ENCODE measurements at regions not wholly inside any gene's neighbourhood (a gene's known extent, or its start where the extent isn't known, plus 50 kb on each side); places are given as distances from the start of the nearest gene placed in this dataset.

GRCh38 chr22:45061332-45061731 lies 51.5 kb upstream of the PHF21B start:
- no peak for TF ChIP-seq GATA1 (IDR thresholded peaks at IDR 0.05; ENCODE audit: low read depth, low read length)
- no peak for DNase-seq

GRCh38 chr22:45064313-45065278 lies 54.8 kb upstream of the PHF21B start:
- DNase-seq, result no peak
- TF ChIP-seq GATA1 (IDR thresholded peaks at IDR 0.05; ENCODE audit: low read depth, low read length) (no peak), POLR2A (IDR thresholded peaks at IDR 0.05; ENCODE audit: low read length) (no peak)

GRCh38 chr22:45065726-45066125 lies 55.9 kb upstream of the PHF21B start:
- no peak for DNase-seq
- TF ChIP-seq GATA1 (IDR thresholded peaks at IDR 0.05; ENCODE audit: low read depth, low read length), result no peak
- TF ChIP-seq POLR2A (IDR thresholded peaks at IDR 0.05; ENCODE audit: low read length), result no peak

GRCh38 chr22:45067731-45068130 lies 57.9 kb upstream of the PHF21B start:
- no peak for DNase-seq
- TF ChIP-seq POLR2A (IDR thresholded peaks at IDR 0.05; ENCODE audit: low read length), result no peak
- no peak for TF ChIP-seq GATA1 (IDR thresholded peaks at IDR 0.05; ENCODE audit: low read depth, low read length)

- TF ChIP-seq GATA1 (IDR thresholded peaks at IDR 0.05; ENCODE audit: low read depth, low read length), result no peak
- TF ChIP-seq POLR2A (IDR thresholded peaks at IDR 0.05; ENCODE audit: low read length), result no peak
- no peak for DNase-seq
Measured at GRCh38 chr22:45069925-45070324, 60.1 kb upstream of the PHF21B start.

GRCh38 chr22:45071618-45072017 lies 61.8 kb upstream of the PHF21B start:
- no peak for DNase-seq
- TF ChIP-seq GATA1 (IDR thresholded peaks at IDR 0.05; ENCODE audit: low read depth, low read length) (no peak), POLR2A (IDR thresholded peaks at IDR 0.05; ENCODE audit: low read length) (no peak)

GRCh38 chr22:45072322-45072903 lies 62.6 kb upstream of the PHF21B start:
- DNase-seq, result peak in 1 of 2 experiments; percentile 24
- TF ChIP-seq GATA1 (IDR thresholded peaks at IDR 0.05; ENCODE audit: low read depth, low read length), result no peak
- TF ChIP-seq POLR2A (IDR thresholded peaks at IDR 0.05; ENCODE audit: low read length), result no peak

GRCh38 chr22:45073064-45073463 lies 63.3 kb upstream of the PHF21B start:
- TF ChIP-seq POLR2A (IDR thresholded peaks at IDR 0.05; ENCODE audit: low read length) (no peak), GATA1 (IDR thresholded peaks at IDR 0.05; ENCODE audit: low read depth, low read length) (no peak)
- no peak for DNase-seq

GRCh38 chr22:45077286-45077685 lies 67.5 kb upstream of the PHF21B start:
- no peak for TF ChIP-seq POLR2A (IDR thresholded peaks at IDR 0.05; ENCODE audit: low read length)
- no peak for TF ChIP-seq GATA1 (IDR thresholded peaks at IDR 0.05; ENCODE audit: low read depth, low read length)
- no peak for DNase-seq

- TF ChIP-seq POLR2A (IDR thresholded peaks at IDR 0.05; ENCODE audit: low read length), result no peak
- no peak for TF ChIP-seq GATA1 (IDR thresholded peaks at IDR 0.05; ENCODE audit: low read depth, low read length)
- DNase-seq, result no peak
Measured at GRCh38 chr22:45077826-45078334, 68.1 kb upstream of the PHF21B start.

- peak in 1 of 2 experiments; percentile 18 for DNase-seq
Measured at GRCh38 chr22:45082795-45083194, 73.0 kb upstream of the PHF21B start.

GRCh38 chr22:45083659-45084305 lies 74.0 kb upstream of the PHF21B start:
- DNase-seq, result no peak
- TF ChIP-seq POLR2A (IDR thresholded peaks at IDR 0.05; ENCODE audit: low read length) (no peak), GATA1 (IDR thresholded peaks at IDR 0.05; ENCODE audit: low read depth, low read length) (no peak)

More at GRCh38 chr22:45082795-45083194, 73.0 kb upstream of the PHF21B start:
- TF ChIP-seq GATA1 (IDR thresholded peaks at IDR 0.05; ENCODE audit: low read depth, low read length) (no peak), POLR2A (IDR thresholded peaks at IDR 0.05; ENCODE audit: low read length) (no peak)

GRCh38 chr22:45084400-45084920 lies 74.7 kb upstream of the PHF21B start:
- TF ChIP-seq GATA1 (IDR thresholded peaks at IDR 0.05; ENCODE audit: low read depth, low read length), result no peak
- no peak for TF ChIP-seq POLR2A (IDR thresholded peaks at IDR 0.05; ENCODE audit: low read length)
- no peak for DNase-seq

- TF ChIP-seq POLR2A (IDR thresholded peaks at IDR 0.05; ENCODE audit: low read length) (no peak), GATA1 (IDR thresholded peaks at IDR 0.05; ENCODE audit: low read depth, low read length) (no peak)
- DNase-seq, result no peak
Measured at GRCh38 chr22:45087802-45088201, 75.9 kb upstream of the NUP50 start.

All from erythroblast (primary cell).